NCI-H748 (cell line): ENCODE measurements at regions not wholly inside any gene's neighbourhood (a gene's known extent, or its start where the extent isn't known, plus 50 kb on each side); places are given as distances from the start of the nearest gene placed in this dataset.

Experiments used
- DNase-seq: peaks from one replicate; lab custom pipeline; 2025; ENCODE audit not compliant: unreplicated experiment; lab: John Stamatoyannopoulos, UW

GRCh38 chr11:33646629-33647028 lies 54.0 kb downstream of the C11orf91 start:
- DNase-seq, result no peak

- DNase-seq, result no peak
These were observed 54.5 kb downstream of the C11orf91 start for GRCh38 chr11:33646168-33646567.

- no peak for DNase-seq
These were observed 54.9 kb downstream of the C11orf91 start for GRCh38 chr11:33645686-33646085.

DNA sequence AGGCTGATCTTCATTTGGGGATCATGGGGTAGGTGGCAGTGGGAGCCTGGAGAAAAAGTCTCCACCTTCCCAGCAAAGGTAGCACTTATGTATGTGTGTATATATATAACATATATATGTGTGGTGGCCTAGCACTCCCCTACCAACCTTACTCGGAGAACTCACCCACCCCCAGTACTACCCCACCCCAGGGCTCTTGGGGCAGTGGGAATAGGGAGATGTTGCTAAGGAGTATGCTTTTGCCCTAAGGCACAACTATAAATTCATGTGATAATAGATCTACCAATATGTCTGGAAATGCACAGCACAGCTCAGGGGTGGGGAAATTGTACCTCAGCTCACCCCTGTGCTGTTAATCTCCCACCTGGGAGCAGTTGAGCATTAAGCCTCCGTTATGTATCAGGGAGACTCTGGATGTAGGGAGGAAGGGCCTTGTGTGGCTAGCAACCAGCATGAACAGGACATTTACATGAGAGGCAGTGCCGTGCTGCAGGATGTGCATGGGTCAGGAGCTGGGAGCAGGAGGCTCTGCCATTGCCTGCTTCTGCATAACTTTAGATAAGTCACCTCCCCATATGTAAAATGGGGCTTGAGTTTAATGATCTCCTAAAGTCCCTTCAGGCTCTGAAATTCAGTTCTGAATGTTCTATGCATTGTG lies 57.3 kb downstream of the C11orf91 start:
- no peak for DNase-seq

DNA sequence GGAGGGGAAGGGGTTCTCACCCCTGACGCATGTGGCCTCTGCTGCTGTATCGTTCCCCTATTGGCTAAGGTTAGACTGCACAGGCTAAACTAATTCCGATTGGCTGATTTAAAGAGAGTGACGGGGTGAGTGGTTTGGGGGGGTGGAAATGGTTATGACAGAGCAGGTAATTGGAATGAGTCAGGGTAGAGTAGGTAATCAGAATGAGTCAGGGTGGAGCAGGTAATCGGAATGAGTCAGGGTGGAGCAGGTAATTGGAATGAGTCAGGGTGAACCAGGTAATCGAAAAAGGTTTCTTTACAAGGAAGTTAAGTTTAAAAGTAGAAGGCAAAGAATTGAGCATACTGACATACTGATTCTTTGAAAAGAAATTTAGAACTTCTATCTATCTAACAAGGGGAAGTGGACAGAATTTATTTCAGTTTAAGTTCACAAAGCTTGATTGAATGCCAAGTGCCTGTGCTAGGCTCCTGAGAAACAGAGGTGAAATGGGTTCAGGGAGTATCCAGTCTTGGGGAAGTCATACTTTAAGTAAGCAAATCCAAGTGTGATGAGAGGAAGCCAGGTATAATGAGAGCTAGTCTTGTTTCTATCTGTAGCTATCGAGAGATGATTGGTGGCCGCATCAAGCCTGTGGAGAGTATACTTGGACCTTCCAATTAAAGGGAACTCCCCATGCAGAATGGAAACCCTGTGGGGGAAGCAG lies 58.0 kb downstream of the C11orf91 start:
- DNase-seq, result no peak

- DNase-seq, result peak; percentile 9
These were observed 59.8 kb downstream of the C11orf91 start for GRCh38 chr11:33640730-33641371.

DNA sequence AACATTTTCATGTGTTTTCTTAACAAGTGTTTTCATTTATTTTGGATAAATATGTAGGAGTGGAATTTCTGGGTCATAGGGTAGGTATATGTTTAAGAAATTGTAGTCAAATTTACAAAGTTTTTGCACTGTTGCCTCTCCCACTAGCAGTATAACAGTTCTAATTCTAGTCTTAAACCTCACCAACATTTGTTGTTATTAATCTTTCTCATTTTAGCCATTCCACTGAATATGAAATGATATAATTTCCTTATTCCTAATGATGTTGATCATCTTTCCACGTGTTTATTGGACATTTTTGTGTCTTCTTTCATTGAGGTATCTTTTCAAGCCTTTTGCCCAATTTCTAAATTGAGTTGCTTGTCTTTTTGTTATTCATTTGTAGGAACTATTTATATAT lies 62.0 kb downstream of the C11orf91 start:
- DNase-seq, result no peak

DNA sequence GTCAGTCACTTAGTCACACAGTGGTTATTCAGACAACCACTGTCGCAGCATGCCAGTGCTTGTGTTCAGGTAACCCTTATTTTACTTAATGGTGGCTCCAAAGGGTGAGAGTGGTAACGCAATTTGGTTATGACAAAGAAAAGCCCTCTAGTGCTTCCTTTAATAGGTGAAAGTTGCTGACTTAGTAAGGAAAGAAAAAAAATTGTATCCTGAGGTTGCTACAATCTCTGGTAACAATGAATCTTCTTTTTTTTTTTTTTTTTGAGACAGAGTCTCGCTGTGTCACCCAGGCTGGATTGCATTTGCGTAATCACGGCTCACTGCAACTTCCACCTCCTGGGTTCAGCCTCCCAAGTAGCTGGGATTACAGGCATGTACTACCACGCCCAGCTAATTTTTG lies 64.5 kb downstream of the C11orf91 start:
- no peak for DNase-seq

DNA sequence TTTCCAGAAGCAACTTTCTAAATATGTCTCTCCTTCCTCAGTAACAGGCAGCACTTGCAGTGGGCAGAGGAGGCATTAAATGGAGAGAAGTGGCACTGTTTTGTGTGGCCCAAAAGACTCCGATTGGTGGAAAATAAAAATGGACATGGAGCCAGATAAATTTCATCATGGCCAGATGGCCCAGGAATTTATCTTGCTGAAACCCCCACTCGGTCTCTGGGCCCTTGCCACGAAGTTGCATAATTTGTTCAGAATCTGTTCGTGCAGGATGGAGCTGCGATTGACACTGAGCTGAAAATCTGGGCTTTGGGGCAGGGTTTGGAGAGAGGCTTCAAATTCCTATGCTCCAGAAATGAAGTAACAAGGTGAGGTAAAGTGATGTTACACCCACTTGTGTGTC lies 65.5 kb downstream of the C11orf91 start:
- no peak for DNase-seq

DNA sequence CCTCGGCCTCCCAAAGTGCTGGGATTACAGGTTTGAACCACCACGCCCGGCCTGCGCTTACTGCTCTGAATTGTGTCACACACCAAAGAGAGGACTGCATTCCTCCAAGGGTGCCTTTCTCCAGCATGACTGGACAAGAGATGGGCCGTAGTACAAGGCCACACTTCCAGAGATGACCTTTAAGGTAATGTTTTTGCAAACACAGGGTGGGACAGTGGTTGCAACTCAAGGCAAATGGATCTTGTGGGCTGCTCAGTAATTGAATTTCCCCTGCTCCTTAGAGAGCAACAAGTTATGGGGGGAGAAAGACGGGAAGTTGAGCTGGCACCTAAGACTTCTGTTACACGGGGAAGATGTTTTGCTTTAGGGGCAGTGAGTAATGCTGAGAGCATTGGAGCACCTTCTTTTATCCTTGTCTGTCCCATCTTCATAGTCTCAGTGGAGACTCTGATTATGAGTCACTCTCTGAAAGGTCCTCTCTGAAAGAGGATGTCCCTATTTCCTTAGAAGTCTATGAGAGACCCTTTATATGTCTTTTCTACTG lies 66.3 kb downstream of the C11orf91 start:
- no peak for DNase-seq

DNA sequence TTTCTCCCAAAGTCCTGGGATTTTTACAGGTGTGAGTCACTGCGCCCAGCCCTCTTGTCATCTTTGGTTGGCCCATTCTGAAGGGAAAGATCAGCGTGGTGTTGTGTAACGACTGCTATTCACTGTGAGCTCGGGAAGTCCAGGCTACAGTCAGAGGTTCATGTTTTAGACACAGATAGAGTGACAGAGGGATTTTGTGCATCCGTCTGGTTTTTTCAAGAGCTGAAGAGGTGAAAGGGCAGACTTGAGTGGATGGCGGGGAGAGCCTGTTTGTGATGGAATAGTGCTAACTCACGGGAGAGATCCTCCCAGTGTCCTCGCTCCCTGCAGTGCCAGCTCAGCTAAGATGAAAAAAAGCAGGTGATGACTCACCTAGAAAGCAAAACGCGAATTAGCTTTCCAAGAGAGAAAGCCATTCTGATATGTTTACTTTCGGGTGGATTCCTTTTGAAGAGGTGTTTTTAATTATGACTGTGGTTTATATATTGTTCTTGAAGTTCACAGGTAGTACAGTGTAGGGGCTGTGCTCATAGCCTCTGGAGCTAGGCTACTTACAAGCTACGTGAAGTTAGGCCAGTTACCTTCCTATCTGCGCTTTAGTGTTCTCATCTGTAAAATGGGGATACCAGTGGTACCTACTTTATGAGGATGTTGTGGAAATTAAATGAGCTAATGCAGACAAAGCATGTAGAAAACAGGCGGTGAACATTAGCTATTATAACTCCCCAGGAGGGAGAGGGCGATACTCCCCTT lies 67.2 kb downstream of the C11orf91 start:
- peak; percentile 99 for DNase-seq

GRCh38 chr11:33631749-33632091 lies 68.9 kb downstream of the C11orf91 start:
- no peak for DNase-seq

DNA sequence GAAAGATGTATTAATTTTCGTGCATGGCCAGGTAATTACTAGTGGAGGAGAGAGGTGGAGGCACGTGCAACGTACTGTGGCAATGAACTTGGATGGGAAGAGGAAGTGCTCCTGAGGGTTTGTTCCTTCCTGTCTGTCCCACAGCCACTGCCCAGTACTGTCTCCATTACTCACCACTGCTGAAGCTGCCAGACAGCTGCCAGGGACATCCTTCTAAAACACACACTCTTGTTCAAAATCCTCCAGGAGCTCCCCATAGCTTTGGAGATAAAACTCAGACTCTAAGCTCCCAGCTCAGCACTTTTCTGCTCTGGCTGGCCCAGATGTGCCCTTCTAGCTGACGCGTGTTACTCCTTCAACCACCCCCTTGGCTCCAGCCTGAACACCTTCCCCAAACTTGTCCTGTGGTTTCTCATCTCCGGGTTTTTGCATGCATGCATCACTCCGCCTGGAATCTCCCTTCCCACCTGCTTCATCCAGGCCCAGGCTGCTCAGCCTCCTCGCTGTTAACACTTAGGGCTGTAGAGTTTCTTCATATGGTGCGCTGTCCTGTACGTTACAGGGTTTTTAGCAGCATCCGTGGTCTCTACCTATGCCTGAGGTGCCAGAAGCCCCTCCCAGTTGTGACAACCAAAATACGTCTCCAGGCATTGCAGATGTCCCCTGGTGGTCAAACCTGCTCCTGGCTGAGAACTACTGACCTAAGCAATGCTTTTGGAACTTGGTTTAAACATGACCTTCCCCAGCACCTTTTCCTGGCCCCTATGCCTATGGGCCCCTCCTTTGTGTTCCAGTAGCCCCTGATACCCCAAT lies 69.5 kb downstream of the C11orf91 start:
- no peak for DNase-seq

DNA sequence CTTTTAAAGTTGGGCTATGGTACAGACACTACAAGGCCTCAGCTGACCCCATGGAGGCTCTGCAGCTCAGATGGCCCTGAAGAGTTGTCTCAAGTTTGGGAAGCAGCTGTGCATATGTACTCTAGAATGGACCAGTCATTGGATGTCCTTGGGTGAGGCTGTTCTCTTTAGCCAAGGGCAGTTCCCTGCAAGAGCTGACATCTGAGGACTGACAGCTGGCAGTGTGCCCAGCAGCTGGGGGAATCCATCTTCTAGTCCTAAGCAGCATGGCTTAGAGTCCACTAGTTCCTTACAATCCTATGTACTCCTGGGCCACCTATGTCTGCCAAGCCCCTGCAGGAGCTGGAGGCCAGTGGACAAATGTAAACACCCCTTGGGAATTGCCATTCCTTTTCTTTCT lies 76.5 kb downstream of the C11orf91 start:
- peak; percentile 31 for DNase-seq

DNA sequence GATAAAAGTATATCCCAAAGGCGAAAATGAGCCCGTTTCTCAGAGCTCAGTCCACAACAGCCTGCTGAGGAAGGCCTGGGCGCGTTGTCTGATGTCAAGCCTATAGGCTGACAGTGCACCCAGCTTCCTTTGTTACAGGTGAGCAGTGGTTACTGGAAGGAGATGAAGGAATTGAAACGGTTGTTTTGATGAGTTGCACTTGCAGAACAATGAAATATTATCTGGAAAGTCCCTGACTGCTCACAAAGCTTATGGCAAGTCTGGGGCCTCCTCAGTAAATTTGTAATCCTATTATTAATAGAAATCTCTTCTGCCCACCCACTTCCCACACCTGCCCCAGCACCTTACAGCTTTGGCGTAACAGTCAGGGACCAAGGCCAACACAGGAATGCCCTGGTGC lies 77.8 kb downstream of the C11orf91 start:
- no peak for DNase-seq

GRCh38 chr11:33622186-33622585 lies 78.4 kb downstream of the C11orf91 start:
- DNase-seq, result no peak

DNA sequence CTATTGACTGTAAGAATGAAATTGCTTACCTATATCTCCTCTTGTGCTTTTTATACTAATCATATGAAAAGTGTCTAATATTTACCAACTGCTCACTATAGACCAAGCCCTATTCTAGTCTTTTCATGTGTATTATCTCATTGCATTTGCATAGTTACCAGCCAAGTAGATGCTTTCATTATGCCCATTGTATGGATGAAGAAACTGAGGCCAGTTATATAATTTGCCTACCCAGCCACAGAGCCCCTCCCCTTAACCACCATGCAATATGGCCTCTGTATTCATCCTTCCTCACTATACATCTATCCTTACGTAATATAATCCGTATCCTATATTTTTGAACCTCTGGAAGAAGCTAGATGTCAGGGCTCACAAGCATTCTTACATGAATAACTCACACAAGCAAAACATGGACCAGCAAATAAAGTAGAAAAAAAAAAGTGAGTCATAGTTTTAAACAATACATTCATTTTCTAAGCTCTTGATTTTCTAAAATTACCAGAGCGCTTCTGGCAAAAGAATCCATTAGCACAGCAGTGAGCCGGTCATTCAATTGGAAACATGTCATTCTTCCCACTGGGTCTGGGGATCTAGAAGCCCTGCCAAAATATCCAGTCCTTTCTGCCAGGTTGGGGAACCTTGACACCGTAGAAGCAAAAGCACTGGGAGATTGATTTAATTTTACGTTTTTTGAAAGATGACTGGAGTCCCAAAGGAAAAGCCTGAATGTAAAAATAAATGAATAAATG lies 80.0 kb downstream of the C11orf91 start:
- peak; percentile 6 for DNase-seq

DNA sequence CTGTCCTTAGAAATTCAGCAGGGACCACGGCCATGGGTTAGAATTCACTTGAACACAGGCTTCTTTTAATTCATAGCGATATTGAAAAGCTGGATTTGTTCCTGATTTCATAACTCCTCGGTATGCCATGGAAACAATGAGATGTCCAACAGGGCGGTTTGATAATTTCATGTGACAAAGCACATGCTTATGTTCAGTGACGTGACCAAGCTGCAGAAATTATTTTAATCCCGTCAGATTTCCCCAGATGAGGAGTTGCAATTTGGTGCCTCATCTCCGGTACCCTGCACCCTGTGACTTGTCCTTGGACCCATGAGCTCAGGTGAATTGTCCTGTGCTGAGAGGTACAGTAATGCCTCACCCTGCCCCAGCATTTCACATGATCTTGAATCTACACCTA lies 81.7 kb downstream of the C11orf91 start:
- no peak for DNase-seq

DNA sequence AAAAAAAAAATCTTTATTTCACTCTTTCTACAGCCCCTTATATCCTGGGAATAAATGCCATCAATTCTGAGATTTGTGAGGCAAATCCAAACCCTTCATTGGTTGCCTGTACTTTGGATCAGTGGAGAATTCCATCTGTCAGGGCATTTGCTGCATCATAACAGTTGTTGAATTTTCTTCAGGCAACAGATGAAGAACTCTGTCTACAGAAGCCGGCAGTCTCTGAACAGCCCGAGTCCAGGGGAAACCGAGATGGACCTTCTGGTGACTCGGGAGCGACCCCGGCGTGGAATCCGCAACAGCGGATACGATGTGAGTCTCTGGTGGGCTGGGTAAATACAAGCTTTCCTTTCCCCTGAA lies 82.3 kb downstream of the C11orf91 start:
- no peak for DNase-seq
